ENCODE measurements at regions not wholly inside any gene's neighbourhood (a gene's known extent, or its start where the extent isn't known, plus 50 kb on each side); places are given as distances from the start of the nearest gene placed in this dataset.
"Not testable (repeated sequence)": the region's sequence is repeated elsewhere in the genome, so short reads cannot be mapped to it uniquely, and the experiment has no call there.

DNA sequence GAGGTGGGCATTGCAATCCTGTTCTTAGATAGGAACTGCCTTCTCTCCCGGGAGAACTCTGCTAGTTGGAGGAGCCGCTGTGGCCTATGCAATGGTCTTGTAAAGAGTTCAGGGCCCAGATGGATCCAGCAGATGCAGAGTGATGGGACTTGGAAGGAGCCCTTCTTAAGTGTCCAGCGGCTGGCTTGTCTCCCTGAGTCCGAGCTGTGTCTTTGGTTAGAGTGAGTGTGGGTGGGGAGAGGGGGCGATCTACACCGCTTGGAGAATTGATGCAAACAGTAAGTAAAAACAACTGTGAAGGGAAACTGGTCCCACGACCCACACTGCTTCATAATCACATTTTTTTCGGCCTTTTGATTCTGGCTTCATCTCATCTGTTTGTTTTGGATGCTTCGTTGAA lies 89.8 kb upstream of the CYRIA start:
- no peak overlapping the region for H3K27ac Mint-ChIP-seq
- no peak for DNase-seq
- no peaks in the 10 kb centered on the region for H3K27me3 ChIP-seq (ENCODE audit: control insufficient read depth in 1 of 2, insufficient read depth in 2 of 2, low read length in 2 of 2)
- TF ChIP-seq CTCF (IDR thresholded peaks at IDR 0.05): no peak
- H3K27me3 Mint-ChIP-seq: peaks cover 5% of the 10 kb centered on the region
- intact Hi-C loops (cut with DNase I, micrococcal nuclease): loop anchor here (5.0 kb wide), 1 partner anchor 813 kb away; the partner anchor contains the start of gene MYCN (in 2 of the 2)
- no peaks in the 10 kb centered on the region for H3K36me3 ChIP-seq (ENCODE audit: insufficient read depth, low read length)
- no peak overlapping the region for H3K4me3 Mint-ChIP-seq
- H3K36me3 Mint-ChIP-seq (ENCODE audit: low read depth): no peaks in the 10 kb centered on the region
- ChIA-PET POLR2A (no interaction called here), CTCF (no interaction called here)
- no peaks in the 10 kb centered on the region for H3K9me3 ChIP-seq (ENCODE audit: control insufficient read depth in 1 of 2, insufficient read depth in 1 of 2, low read length in 2 of 2)
- no peak overlapping the region for H3K27ac ChIP-seq (ENCODE audit: low read depth in 1 of 2, low read length in 2 of 2)
- H3K4me3 ChIP-seq (ENCODE audit: low read length): no peak overlapping the region
- H3K4me1 ChIP-seq (ENCODE audit: insufficient read depth, low read length): no peaks in the 10 kb centered on the region
- no peak for ATAC-seq (ENCODE audit: poor library complexity)
- H3K4me1 Mint-ChIP-seq (ENCODE audit: low read depth): no peaks in the 10 kb centered on the region
- H3K9me3 Mint-ChIP-seq: no peaks in the 10 kb centered on the region

- H3K4me3 ChIP-seq (ENCODE audit: low read length); H3K9me3 ChIP-seq (ENCODE audit: control insufficient read depth in 1 of 2, insufficient read depth in 1 of 2, low read length in 2 of 2); ATAC-seq (ENCODE audit: poor library complexity); H3K27me3 Mint-ChIP-seq; H3K4me1 ChIP-seq (ENCODE audit: insufficient read depth, low read length); H3K27me3 ChIP-seq (ENCODE audit: control insufficient read depth in 1 of 2, insufficient read depth in 2 of 2, low read length in 2 of 2); CTCF ChIA-PET; H3K36me3 ChIP-seq (ENCODE audit: insufficient read depth, low read length); DNase-seq; intact Hi-C loops (cut with DNase I, micrococcal nuclease); H3K9me3 Mint-ChIP-seq; H3K36me3 Mint-ChIP-seq (ENCODE audit: low read depth); H3K4me3 Mint-ChIP-seq; H3K4me1 Mint-ChIP-seq (ENCODE audit: low read depth); H3K27ac Mint-ChIP-seq; POLR2A ChIA-PET; H3K27ac ChIP-seq (ENCODE audit: low read depth in 1 of 2, low read length in 2 of 2): not testable (repeated sequence)
Measured at GRCh38 chr2:16753025-16753424, 87.4 kb upstream of the CYRIA start.

GRCh38 chr2:16750925-16751214 lies 85.2 kb upstream of the CYRIA start:
- H3K27ac ChIP-seq (ENCODE audit: low read depth in 1 of 2, low read length in 2 of 2); H3K4me1 Mint-ChIP-seq (ENCODE audit: low read depth); H3K27ac Mint-ChIP-seq; H3K4me3 Mint-ChIP-seq; POLR2A ChIA-PET; ATAC-seq (ENCODE audit: poor library complexity); H3K27me3 ChIP-seq (ENCODE audit: control insufficient read depth in 1 of 2, insufficient read depth in 2 of 2, low read length in 2 of 2); H3K4me1 ChIP-seq (ENCODE audit: insufficient read depth, low read length); DNase-seq; H3K36me3 ChIP-seq (ENCODE audit: insufficient read depth, low read length); CTCF ChIA-PET; H3K9me3 Mint-ChIP-seq; H3K9me3 ChIP-seq (ENCODE audit: control insufficient read depth in 1 of 2, insufficient read depth in 1 of 2, low read length in 2 of 2); H3K4me3 ChIP-seq (ENCODE audit: low read length); H3K27me3 Mint-ChIP-seq; H3K36me3 Mint-ChIP-seq (ENCODE audit: low read depth); intact Hi-C loops (cut with DNase I, micrococcal nuclease): not testable (repeated sequence)

GRCh38 chr2:16750175-16750924 lies 84.7 kb upstream of the CYRIA start:
- no peak for TF ChIP-seq CTCF (IDR thresholded peaks at IDR 0.05)
- H3K9me3 Mint-ChIP-seq: no peaks in the 10 kb centered on the region
- H3K9me3 ChIP-seq (ENCODE audit: control insufficient read depth in 1 of 2, insufficient read depth in 1 of 2, low read length in 2 of 2): no peaks in the 10 kb centered on the region
- no peak for ATAC-seq (ENCODE audit: poor library complexity)
- no peak for DNase-seq
- peaks cover 5% of the 10 kb centered on the region for H3K27me3 Mint-ChIP-seq
- no peaks in the 10 kb centered on the region for H3K4me1 Mint-ChIP-seq (ENCODE audit: low read depth)
- no peaks in the 10 kb centered on the region for H3K4me1 ChIP-seq (ENCODE audit: insufficient read depth, low read length)
- H3K27ac Mint-ChIP-seq: no peak overlapping the region
- H3K4me3 ChIP-seq (ENCODE audit: low read length): no peak overlapping the region
- CTCF ChIA-PET: no interaction called here
- no peaks in the 10 kb centered on the region for H3K27me3 ChIP-seq (ENCODE audit: control insufficient read depth in 1 of 2, insufficient read depth in 2 of 2, low read length in 2 of 2)
- H3K27ac ChIP-seq (ENCODE audit: low read depth in 1 of 2, low read length in 2 of 2): no peak overlapping the region
- POLR2A ChIA-PET: no interaction called here
- intact Hi-C loops (cut with DNase I, micrococcal nuclease): no loop called here
- no peak overlapping the region for H3K4me3 Mint-ChIP-seq
- no peaks in the 10 kb centered on the region for H3K36me3 Mint-ChIP-seq (ENCODE audit: low read depth)
- no peaks in the 10 kb centered on the region for H3K36me3 ChIP-seq (ENCODE audit: insufficient read depth, low read length)

GRCh38 chr2:16748511-16749266 lies 83.1 kb upstream of the CYRIA start:
- H3K4me3 Mint-ChIP-seq; H3K9me3 ChIP-seq (ENCODE audit: control insufficient read depth in 1 of 2, insufficient read depth in 1 of 2, low read length in 2 of 2); H3K9me3 Mint-ChIP-seq; H3K27ac Mint-ChIP-seq; POLR2A ChIA-PET; H3K4me1 ChIP-seq (ENCODE audit: insufficient read depth, low read length); DNase-seq; intact Hi-C loops (cut with DNase I, micrococcal nuclease); H3K27me3 ChIP-seq (ENCODE audit: control insufficient read depth in 1 of 2, insufficient read depth in 2 of 2, low read length in 2 of 2); ATAC-seq (ENCODE audit: poor library complexity); H3K36me3 Mint-ChIP-seq (ENCODE audit: low read depth); H3K4me3 ChIP-seq (ENCODE audit: low read length); H3K27ac ChIP-seq (ENCODE audit: low read depth in 1 of 2, low read length in 2 of 2); CTCF ChIA-PET; H3K4me1 Mint-ChIP-seq (ENCODE audit: low read depth); H3K36me3 ChIP-seq (ENCODE audit: insufficient read depth, low read length): not testable (repeated sequence)
- peaks cover 10% of the 10 kb centered on the region for H3K27me3 Mint-ChIP-seq
